ENCODE measurements at regions not wholly inside any gene's neighbourhood (a gene's known extent, or its start where the extent isn't known, plus 50 kb on each side); places are given as distances from the start of the nearest gene placed in this dataset.

- DNase-seq: no peak
These were observed 224.0 kb upstream of the CDH13 start for GRCh38 chr16:82402665-82403218.

- DNase-seq: no peak
These were observed 226.7 kb upstream of the CDH13 start for GRCh38 chr16:82400046-82400445.

GRCh38 chr16:82396509-82396908 lies 226.5 kb upstream of the MPHOSPH6 start:
- no peak for DNase-seq

- DNase-seq: no peak
These were observed 225.2 kb upstream of the MPHOSPH6 start for GRCh38 chr16:82395212-82395611.

- no peak for DNase-seq
These were observed 221.7 kb upstream of the MPHOSPH6 start for GRCh38 chr16:82391690-82392089.

- no peak for DNase-seq
These were observed 220.1 kb upstream of the MPHOSPH6 start for GRCh38 chr16:82389956-82390650.

GRCh38 chr16:82386761-82387160 lies 216.7 kb upstream of the MPHOSPH6 start:
- no peak for DNase-seq

GRCh38 chr16:82384949-82385348 lies 214.9 kb upstream of the MPHOSPH6 start:
- DNase-seq: no peak

GRCh38 chr16:82384017-82384416 lies 214.0 kb upstream of the MPHOSPH6 start:
- no peak for DNase-seq

GRCh38 chr16:82382521-82382920 lies 212.5 kb upstream of the MPHOSPH6 start:
- DNase-seq: no peak

GRCh38 chr16:82379551-82379950 lies 209.5 kb upstream of the MPHOSPH6 start:
- DNase-seq: no peak

GRCh38 chr16:82373976-82374375 lies 204.0 kb upstream of the MPHOSPH6 start:
- no peak for DNase-seq

GRCh38 chr16:82370282-82370681 lies 200.3 kb upstream of the MPHOSPH6 start:
- DNase-seq: no peak

- DNase-seq: no peak
These were observed 198.0 kb upstream of the MPHOSPH6 start for GRCh38 chr16:82368041-82368440.

- DNase-seq: no peak
These were observed 196.4 kb upstream of the MPHOSPH6 start for GRCh38 chr16:82366462-82366861.

- no peak for DNase-seq
These were observed 194.7 kb upstream of the MPHOSPH6 start for GRCh38 chr16:82364690-82365089.

- DNase-seq: no peak
These were observed 193.2 kb upstream of the MPHOSPH6 start for GRCh38 chr16:82363026-82363816.

GRCh38 chr16:82361885-82362284 lies 191.9 kb upstream of the MPHOSPH6 start:
- DNase-seq: no peak

GRCh38 chr16:82360024-82360783 lies 190.2 kb upstream of the MPHOSPH6 start:
- no peak for DNase-seq

- no peak for DNase-seq
These were observed 188.7 kb upstream of the MPHOSPH6 start for GRCh38 chr16:82358606-82359221.

- no peak for DNase-seq
These were observed 188.1 kb upstream of the MPHOSPH6 start for GRCh38 chr16:82358161-82358560.

GRCh38 chr16:82357237-82357636 lies 187.2 kb upstream of the MPHOSPH6 start:
- DNase-seq: no peak

- DNase-seq: no peak
These were observed 180.5 kb upstream of the MPHOSPH6 start for GRCh38 chr16:82350560-82350959.
